ENCODE measurements at regions not wholly inside any gene's neighbourhood (a gene's known extent, or its start where the extent isn't known, plus 50 kb on each side); places are given as distances from the start of the nearest gene placed in this dataset.
A peak's percentile ranks its signal among the peaks of the same experiment; 100 is the strongest.

GRCh38 chr13:76223565-76223964 lies 587.4 kb downstream of the LMO7 start (continued):
- no peak for TF ChIP-seq CHD7 (IDR thresholded peaks at IDR 0.05; ENCODE audit: insufficient replicate concordance, low read length)
- peak; percentile 71 to 74 for TF ChIP-seq RAD21 (IDR thresholded peaks at IDR 0.05 in 1 of 2, conservative IDR thresholded peaks at IDR 0.05 in 1 of 2; ENCODE audit: low read depth in 2 of 2, low read length in 2 of 2)

Measured in H1 (cell line).